SK-N-MC (cell line): ENCODE measurements at regions not wholly inside any gene's neighbourhood (a gene's known extent, or its start where the extent isn't known, plus 50 kb on each side); places are given as distances from the start of the nearest gene placed in this dataset.

Experiments used
- DNase-seq: peaks from one replicate; pipeline ENCODE4 v3.0.0-alpha.2; 2011; ENCODE audit warnings: low read depth, low spot score
- H3K27ac ChIP-seq: fragments of 200-600 bp; sonication (generic); 2 replicates; pipeline ENCODE4 v1.5.1; 2016; ENCODE audit warnings: mixed run types
- H3K36me3 ChIP-seq: fragments of 200-600 bp; sonication (generic); 2 replicates; pipeline ENCODE4 v1.6.1; 2017; ENCODE audit warnings: antibody characterized with exemption, low read length, mixed read lengths; ENCODE audit not compliant: insufficient read depth
- H3K4me3 ChIP-seq: fragments of 200-600 bp; sonication (generic); 2 replicates; pipeline ENCODE4 v1.5.1; 2016
- H3K9ac ChIP-seq: fragments of 200-600 bp; sonication (generic); 2 replicates; pipeline ENCODE4 v1.8.0; 2017; ENCODE audit warnings: mixed run types, mixed read lengths; ENCODE audit not compliant: insufficient read length
- H3K9me3 ChIP-seq: fragments of 200-600 bp; sonication (generic); 2 replicates; pipeline ENCODE4 v1.6.1; 2017; ENCODE audit warnings: low read depth, mild to moderate bottlenecking, antibody characterized with exemption, low read length, moderate library complexity, mixed read lengths
- EZH2 ChIP-seq: fragments of 200-600 bp; sonication (generic); IDR thresholded peaks from one replicate; pipeline ENCODE4 v1.6.1; 2017; ENCODE audit warnings: antibody characterized with exemption
- FOXP2 ChIP-seq: optimal IDR thresholded peaks from 2 replicates; pipeline ENCODE3; 2011; ENCODE audit warnings: mild to moderate bottlenecking, moderate library complexity; ENCODE audit not compliant: insufficient read depth; ENCODE audit errors: extremely low read length, control extremely low read depth
- POLR2AphosphoS5 ChIP-seq: IDR thresholded peaks from 2 replicates; pipeline ENCODE4 v1.6.1; 2012; ENCODE audit warnings: mild to moderate bottlenecking, low read depth, low read length, borderline replicate concordance

GRCh38 chr6:27623103-27623502 is 150.2 kb upstream of the ZNF184 start:
- DNase-seq, result no peak
- H3K9ac ChIP-seq, result no peak overlapping the region
- no peaks in the 10 kb centered on the region for H3K36me3 ChIP-seq
- H3K27ac ChIP-seq, result no peak overlapping the region
- TF ChIP-seq FOXP2 (no peak), POLR2AphosphoS5 (no peak), EZH2 (no peak)
- no peaks in the 10 kb centered on the region for H3K9me3 ChIP-seq
- H3K4me3 ChIP-seq, result no peak overlapping the region

GRCh38 chr6:27619436-27619835 is 146.5 kb upstream of the ZNF184 start:
- H3K9me3 ChIP-seq, result no peaks in the 10 kb centered on the region
- H3K27ac ChIP-seq, result 0 out of 2 replicates have a peak overlapping the region, but pooled peaks have one; percentile 8
- H3K4me3 ChIP-seq, result no peak overlapping the region
- H3K36me3 ChIP-seq, result no peaks in the 10 kb centered on the region
- DNase-seq, result no peak
- H3K9ac ChIP-seq, result no peak overlapping the region
- no peak for TF ChIP-seq FOXP2

DNA sequence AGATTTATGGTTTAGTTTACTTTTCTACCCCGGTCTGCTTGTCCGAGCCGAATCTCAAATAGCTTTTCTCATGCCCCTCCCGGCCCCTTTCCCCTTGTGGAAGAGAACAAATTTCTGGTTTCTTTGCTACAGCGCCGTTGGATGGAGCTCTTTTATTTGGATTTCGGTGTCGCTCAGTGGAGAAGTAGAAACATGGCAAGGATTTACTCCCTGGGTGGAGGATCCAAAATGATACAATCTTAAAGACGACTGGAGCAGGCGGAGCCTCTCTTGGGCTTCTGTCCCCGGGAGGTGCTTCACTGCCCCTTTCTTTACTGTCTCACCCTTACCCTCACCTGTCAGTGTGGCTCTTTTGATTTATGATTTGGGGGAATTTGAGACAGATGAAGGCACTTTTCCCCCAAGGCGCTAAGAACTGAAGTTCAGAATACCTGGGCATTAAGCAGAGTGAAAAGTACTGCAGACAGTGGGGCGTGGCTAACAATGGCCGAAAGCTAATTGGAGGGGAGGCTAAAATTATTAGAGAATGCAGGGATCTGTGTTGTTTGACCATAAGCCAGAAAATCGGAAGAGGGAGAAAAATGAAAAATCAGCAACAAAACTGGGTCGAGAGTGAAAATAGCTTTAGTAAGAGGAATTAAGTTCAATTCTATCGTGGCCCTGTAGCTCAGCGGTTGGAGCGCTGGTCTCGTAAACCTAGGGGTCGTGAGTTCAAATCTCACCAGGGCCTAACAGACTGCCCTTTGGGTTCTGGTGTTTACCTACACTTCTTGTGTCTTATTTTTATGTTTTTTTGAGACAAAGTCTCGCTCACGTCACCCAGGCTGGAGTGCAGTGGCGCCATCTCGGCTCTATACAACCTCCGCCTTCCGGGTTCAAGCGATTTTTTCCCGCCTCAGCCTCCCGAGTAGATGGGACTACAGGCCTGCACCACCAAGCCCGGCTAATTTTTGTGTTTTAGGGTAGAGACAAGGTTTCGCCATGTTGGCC is 145.1 kb upstream of the ZNF184 start:
- Histone ChIP-seq H3K36me3 (no peaks in the 10 kb centered on the region), H3K9me3 (no peaks in the 10 kb centered on the region), H3K4me3 (peak overlapping the region; percentile 94), H3K9ac (peak overlapping the region; percentile 67), H3K27ac (no peak overlapping the region; the same call in 1 of the 2 replicates)
- DNase-seq, result no peak
- TF ChIP-seq POLR2AphosphoS5, result no peak
- TF ChIP-seq EZH2, result no peak
- TF ChIP-seq FOXP2, result no peak

GRCh38 chr6:27617046-27617687 is 144.3 kb upstream of the ZNF184 start:
- TF ChIP-seq EZH2, result no peak
- TF ChIP-seq FOXP2, result no peak
- no peak for TF ChIP-seq POLR2AphosphoS5
- Histone ChIP-seq H3K4me3 (peak overlapping the region; percentile 94), H3K27ac (no peak overlapping the region; the same call in 1 of the 2 replicates), H3K36me3 (no peaks in the 10 kb centered on the region), H3K9me3 (no peaks in the 10 kb centered on the region), H3K9ac (peak overlapping the region; percentile 67)
- DNase-seq, result no peak

- DNase-seq, result no peak
- no peak overlapping the region for H3K27ac ChIP-seq
- TF ChIP-seq POLR2AphosphoS5, result no peak
- H3K9ac ChIP-seq, result peak overlapping the region; percentile 67
- peak overlapping the region; percentile 94 for H3K4me3 ChIP-seq
- H3K9me3 ChIP-seq, result no peaks in the 10 kb centered on the region
- no peaks in the 10 kb centered on the region for H3K36me3 ChIP-seq
These were observed 143.6 kb upstream of the ZNF184 start for GRCh38 chr6:27616328-27617045.

GRCh38 chr6:27611451-27611850 is 138.5 kb upstream of the ZNF184 start:
- DNase-seq, result no peak
- TF ChIP-seq FOXP2, result no peak
- no peak for TF ChIP-seq POLR2AphosphoS5
- TF ChIP-seq EZH2, result no peak
- Histone ChIP-seq H3K4me3 (no peak overlapping the region), H3K27ac (no peak overlapping the region), H3K36me3 (no peaks in the 10 kb centered on the region), H3K9ac (no peak overlapping the region), H3K9me3 (no peaks in the 10 kb centered on the region)

GRCh38 chr6:27608916-27609883 is 136.3 kb upstream of the ZNF184 start:
- Histone ChIP-seq H3K9me3 (no peaks in the 10 kb centered on the region), H3K27ac (no peak overlapping the region), H3K4me3 (no peak overlapping the region), H3K36me3 (no peaks in the 10 kb centered on the region), H3K9ac (no peak overlapping the region)
- TF ChIP-seq EZH2 (no peak), FOXP2 (no peak), POLR2AphosphoS5 (no peak)
- no peak for DNase-seq
